Posterior cingulate gyrus (tissue), 11 donors: ENCODE measurements at regions not wholly inside any gene's neighbourhood (a gene's known extent, or its start where the extent isn't known, plus 50 kb on each side); places are given as distances from the start of the nearest gene placed in this dataset.
A peak's percentile ranks its signal among the peaks of the same experiment; 100 is the strongest.
"Not testable (repeated sequence)": the region's sequence is repeated elsewhere in the genome, so short reads cannot be mapped to it uniquely, and the experiment has no call there.

Experiments
- DNase-seq, 10 donors: peaks; one replicate each; pipeline versions ENCODE4 v3.0.0 to v3.0.0-alpha.2; 2020 to 2021; ENCODE audit warnings: mixed read lengths in 3 of 10
- intact Hi-C: fragments of 100-400 bp; cut with DNase I; formaldehyde crosslinking; loops from one replicate; pipeline ENCODE4 v1.15.1; 2023

DNA sequence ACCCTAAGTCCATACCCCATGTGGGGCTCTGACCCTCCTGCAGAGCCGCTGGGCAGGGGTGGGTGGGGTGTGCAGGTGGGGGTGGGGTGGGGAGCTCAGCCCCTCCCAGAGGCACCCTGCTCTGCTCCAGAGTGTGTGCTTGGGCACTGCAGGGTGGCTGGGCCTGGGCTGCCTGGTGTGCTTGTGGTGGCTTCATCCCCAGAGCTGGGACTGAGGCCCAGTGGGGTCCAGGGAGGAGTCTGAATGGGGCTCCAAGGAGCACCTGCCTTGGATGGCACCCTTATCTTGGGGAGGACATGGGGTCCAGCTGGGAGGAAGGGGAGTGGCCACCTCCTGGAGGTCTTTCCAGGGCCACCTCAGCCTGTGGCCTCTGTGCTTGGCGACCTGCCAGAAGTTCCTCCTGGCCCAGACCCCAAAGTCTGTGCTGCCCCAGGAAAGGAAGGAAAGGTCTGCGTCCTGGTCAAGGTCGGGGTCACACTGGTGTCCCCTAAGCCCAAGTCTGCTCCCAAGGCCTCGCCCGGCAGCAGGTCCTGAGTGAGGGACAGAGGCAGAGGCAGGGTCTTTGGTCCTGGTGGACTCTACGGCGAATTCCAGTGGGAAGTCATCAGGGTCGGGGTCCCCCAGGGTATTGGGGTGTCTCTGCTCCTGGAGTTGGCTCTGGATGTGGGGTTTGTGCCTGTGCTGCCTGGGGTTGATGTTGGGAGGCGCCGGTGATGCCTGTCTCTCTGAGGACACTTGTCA is 373.4 kb downstream of the TMEM121 start:
- peak in 3 of 10 donors; percentile 61 to 78 (median 70) for DNase-seq
- intact Hi-C loops, result no loop called here

GRCh38 chr14:105900398-105901160 is 374.2 kb downstream of the TMEM121 start:
- DNase-seq, result peak in 3 of 10 donors; percentile 49 to 83 (median 60)
- intact Hi-C loops, result no loop called here

DNA sequence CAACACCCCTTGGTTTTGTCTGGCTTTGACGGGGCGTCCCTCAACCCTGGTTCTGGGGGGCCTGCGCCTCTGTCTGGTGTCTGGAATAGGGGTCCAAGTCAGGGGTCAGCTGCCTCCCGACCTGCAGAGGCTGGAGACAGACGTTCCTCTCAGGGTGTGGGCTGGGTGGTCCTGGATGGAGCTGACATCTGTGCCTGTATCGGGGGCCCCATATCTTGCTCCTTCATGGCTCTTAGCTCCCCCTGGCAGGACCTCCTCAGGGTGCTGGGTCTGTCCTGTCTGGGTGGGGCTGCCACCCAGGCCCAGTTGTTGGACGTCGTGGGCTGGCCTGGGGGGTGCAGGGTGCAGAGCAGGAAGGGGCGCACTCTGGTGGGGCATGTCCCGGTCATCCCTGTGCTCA is 374.8 kb downstream of the TMEM121 start:
- intact Hi-C loops, result no loop called here
- peak in 1 of 10 donors; percentile 63 for DNase-seq

- DNase-seq, result no peak
- intact Hi-C loops, result no loop called here
Measured at GRCh38 chr14:105902131-105902898, 375.9 kb downstream of the TMEM121 start.

DNA sequence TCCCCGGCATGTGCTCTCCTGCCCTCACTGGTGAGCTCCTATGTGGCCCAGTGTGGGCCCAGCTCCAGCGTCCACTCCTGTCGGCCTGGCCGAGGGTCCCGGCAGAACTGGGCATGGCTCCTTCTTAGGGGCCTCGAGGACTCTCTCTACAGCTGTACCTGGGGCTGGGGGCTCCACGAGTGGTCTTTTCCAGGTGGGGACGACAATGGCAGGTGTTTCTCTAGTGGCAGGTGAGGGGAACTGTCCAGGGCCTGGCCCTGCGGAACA is 376.4 kb downstream of the TMEM121 start:
- DNase-seq, intact Hi-C loops: not testable (repeated sequence)

DNA sequence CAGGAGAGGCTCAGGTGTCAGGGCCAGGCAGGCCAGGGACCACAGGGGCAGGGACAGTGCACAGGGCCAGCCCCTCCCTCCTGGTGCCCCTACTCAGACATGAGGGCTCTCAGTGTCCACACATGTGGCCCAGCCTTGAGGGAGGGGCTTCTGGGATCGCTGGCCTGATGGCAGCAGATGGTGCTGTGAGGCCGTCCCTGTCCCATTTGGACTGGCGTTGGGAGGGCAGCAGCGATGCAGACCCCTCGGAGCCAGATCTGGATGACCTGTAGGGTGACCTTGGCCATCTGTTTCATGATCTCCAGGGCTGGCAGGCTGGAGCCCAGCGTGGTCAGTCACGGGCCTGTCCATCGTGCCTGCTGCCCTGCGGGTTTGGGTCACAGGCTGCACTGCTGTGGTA is 377.6 kb downstream of the TMEM121 start:
- intact Hi-C loops, result no loop called here
- DNase-seq, result no peak

- no peak for DNase-seq
- intact Hi-C loops, result no loop called here
Measured at GRCh38 chr14:105904379-105904778, 378.0 kb downstream of the TMEM121 start.

DNA sequence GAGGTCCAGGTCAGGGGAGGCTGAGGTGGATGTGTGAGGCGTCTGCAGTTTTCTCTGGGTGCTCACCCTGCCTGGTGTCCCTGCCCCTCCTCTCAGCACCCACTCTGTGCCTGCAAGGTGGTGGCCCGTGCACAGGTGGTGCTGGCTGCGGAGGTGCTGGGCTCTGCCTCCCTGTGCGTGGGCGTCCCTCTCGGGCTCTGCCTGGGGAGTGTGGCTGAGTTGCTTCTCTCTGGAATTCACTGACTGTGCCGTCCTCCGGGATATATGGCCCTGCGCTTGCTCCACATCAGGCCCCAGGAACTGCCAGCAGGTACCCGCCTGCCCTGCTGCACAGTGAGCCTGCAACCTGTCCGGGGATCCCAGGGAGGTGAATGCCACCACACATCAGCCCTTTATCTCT is 379.1 kb downstream of the TMEM121 start:
- no peak for DNase-seq
- intact Hi-C loops, result no loop called here

GRCh38 chr14:105907276-105907675 is 380.9 kb downstream of the TMEM121 start:
- peak in 1 of 10 donors; percentile 59 for DNase-seq
- intact Hi-C loops, result no loop called here

- intact Hi-C loops, result no loop called here
Measured at GRCh38 chr14:105908006-105908405, 381.6 kb downstream of the TMEM121 start.

DNA sequence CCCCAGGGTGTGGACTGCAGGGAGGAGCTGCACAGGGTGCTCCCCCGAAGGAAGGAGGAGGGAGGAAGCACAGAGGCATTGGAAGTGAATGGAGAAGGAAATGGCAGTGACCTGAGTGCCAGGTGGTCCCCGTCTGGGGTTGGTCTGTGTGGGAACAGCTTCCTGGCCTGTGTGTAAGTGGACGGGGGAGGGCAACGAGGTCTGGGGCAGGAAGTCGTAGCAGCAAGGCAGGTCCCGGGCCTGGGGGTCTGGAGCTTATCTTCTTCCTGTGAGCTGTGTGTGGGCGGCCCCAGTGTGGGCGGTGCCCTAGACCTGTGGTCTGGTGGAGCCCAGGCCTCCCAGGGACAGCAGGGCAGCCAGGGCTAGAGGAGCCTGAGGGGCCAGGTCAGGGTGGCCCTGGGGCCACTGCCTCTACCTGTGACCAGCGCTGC is 382.1 kb downstream of the TMEM121 start:
- intact Hi-C loops, result no loop called here
- peak in 2 of 10 donors; percentile 57 to 67 for DNase-seq

More at GRCh38 chr14:105908006-105908405, 381.6 kb downstream of the TMEM121 start:
- DNase-seq, result peak in 2 of 10 donors; percentile 19 to 65

DNA sequence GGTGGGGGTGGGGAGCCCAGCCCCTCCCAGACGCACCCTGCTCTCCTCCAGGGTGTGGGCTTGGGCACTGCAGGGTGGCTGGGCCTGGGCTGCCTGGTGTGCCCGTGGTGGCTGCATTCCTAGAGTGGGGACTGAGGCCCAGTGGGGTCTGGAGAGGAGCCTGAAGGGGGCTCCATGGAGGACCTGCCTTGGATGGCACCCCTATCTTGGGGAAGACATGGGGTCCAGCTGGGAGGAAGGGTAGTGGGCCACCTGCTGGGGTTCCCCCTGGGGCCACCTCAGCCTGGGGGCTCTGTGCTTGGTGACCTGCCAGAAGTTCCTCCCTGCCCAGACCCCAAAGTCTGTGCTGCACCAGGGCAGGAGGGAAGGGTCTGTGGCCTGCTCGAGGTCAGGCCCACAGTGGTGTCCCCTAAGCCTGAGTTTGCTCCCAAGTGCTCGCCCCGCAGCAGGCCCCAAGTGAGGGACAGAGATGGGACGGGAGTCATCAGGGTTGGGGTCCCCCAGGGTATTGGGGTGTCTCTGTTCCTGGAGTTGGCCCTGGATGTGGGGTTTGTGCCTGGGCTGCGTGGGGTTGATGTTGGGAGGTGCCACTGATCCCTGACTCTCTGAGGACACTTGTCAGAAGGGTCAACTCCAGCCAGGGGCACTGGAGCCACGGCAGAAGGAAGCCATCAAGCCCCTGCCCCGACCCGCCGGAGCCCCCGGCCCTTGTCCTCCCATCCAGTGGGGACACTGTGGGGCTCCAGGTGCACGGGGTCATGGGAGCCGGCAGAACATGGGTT is 382.9 kb downstream of the TMEM121 start:
- peak in 3 of 10 donors; percentile 62 to 69 (median 65) for DNase-seq
- intact Hi-C loops, result no loop called here

- peak in 1 of 10 donors; percentile 65 for DNase-seq
Measured at GRCh38 chr14:105909828-105910120, 383.4 kb downstream of the TMEM121 start.

GRCh38 chr14:105910426-105910825 is 384.0 kb downstream of the TMEM121 start:
- intact Hi-C loops, result no loop called here
- DNase-seq, result peak in 2 of 10 donors; percentile 41 to 51

More at GRCh38 chr14:105909828-105910120, 383.4 kb downstream of the TMEM121 start:
- intact Hi-C loops, result not testable (repeated sequence)

DNA sequence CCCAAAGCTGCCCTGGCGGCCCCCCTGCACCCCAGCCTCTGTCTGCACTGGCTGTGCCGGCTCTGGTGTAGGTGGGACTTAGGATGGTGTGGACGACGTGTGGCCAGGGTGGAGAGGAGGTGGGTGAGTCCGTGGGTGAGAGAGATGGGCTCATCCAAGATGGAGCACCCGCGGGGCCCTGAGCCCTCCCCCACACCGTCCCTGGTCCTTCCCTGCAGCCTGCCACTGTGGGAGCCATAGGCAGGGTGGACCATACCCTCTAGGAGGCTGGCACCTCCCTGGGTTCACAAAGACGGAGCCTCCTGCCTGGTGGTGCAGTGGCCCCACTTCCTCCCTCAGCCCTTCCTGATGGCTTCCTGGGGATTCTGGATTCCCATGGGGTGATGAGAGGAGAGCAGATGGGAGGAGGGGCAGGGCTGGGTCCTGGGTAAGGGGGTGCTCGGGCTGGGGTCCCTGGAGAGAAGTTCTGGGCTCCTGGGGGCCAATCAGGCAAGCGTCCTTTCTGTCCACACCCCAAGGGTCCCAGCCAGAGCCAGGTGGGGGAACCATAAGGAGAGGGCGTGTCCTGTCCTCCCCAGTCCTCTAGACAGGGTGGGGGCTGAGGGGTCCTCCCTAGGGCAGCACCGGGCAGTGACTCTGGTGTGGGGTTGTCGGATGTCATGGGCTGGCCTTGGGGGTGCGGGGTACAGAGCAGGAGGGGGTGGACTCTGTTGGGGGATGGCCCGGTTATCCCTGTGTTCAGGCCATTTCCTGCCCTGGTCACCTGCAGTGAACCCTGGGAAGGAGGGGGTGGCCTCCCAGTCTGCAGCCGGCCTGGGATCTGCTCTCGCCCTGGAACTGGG is 384.8 kb downstream of the TMEM121 start:
- DNase-seq, result peak in 3 of 10 donors; percentile 55 to 74 (median 58)
- intact Hi-C loops, result no loop called here

GRCh38 chr14:105911848-105912292 is 385.5 kb downstream of the TMEM121 start:
- intact Hi-C loops, result not testable (repeated sequence)
- DNase-seq, result peak in 4 of 10 donors; percentile 1 to 53 (median 48)

GRCh38 chr14:105912641-105913180 is 386.3 kb downstream of the TMEM121 start:
- DNase-seq, result peak in 3 of 10 donors; percentile 28 to 64 (median 62)
- intact Hi-C loops, result no loop called here

DNA sequence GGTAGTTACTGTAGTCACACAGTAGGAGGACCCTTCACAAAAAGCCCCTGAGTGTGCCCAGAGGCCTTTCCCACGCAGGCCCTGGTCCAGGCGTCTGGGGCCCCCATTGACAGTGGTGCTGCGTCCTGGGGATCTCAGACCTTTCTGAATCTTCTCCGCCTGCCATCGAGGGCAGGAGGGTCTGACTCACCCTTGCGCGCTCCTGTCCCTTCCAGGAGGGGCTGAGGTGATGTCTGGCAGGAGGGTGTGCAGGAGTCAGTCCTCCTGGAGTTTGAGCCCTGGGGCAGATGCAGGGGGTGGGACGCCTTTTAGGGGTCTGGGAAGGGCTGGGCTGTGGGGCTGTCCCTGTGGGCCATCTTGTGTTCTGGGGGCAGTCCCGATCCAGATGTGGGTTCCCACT is 386.8 kb downstream of the TMEM121 start:
- DNase-seq, result peak in 3 of 10 donors; percentile 45 to 73 (median 54)
- intact Hi-C loops, result no loop called here

DNA sequence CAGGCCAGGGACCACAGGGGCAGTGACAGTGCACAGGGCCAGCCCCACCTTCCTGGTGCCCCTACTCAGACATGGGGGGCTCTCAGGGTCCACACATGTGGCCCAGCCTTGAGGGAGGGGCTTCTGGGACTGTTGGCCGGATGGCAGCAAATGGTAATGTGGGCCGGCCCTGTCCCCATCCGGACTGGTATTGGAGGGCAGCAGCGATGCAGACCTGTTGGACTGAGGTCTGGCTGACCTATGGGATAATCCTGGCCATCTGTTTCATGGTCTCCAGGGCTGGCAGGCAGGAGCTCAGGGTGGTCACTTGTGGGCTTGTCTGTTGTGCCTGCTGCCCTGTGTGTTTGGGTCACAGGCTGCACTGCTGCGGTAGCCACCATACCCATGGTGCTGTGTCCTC is 387.5 kb downstream of the TMEM121 start:
- peak in 3 of 10 donors; percentile 29 to 52 (median 52) for DNase-seq
- intact Hi-C loops, result no loop called here
